ENCODE measurements at regions not wholly inside any gene's neighbourhood (a gene's known extent, or its start where the extent isn't known, plus 50 kb on each side); places are given as distances from the start of the nearest gene placed in this dataset.
"Not testable (repeated sequence)": the region's sequence is repeated elsewhere in the genome, so short reads cannot be mapped to it uniquely, and the experiment has no call there.

DNA sequence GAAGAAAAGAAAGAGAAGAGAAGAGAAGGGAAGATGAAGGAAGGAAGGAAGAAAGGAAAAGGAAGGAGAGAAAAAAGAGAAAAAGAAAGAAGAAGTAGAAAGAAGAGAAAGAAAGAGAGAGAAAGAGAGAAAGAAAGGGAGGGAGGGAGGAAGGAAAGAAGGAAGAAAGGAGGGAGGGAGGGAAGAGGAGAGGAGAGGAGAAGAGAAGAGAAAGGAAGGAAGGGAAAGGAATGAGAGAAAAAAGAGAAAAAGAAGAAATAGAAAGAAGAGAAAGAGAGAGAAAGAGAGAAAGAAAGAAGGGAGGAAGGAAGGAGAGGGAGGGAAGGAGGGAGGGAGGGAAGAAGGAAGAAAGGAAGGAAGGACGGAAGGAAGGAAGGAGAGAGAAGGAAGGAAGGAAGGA is 217.9 kb upstream of the POU1F1 start:
- no peak for TF ChIP-seq CTCF (IDR thresholded peaks at IDR 0.05)
- Histone ChIP-seq H3K4me3 (no peak overlapping the region), H3K27ac (no peak overlapping the region)
- DNase-seq (ENCODE audit: low spot score) = no peak

DNA sequence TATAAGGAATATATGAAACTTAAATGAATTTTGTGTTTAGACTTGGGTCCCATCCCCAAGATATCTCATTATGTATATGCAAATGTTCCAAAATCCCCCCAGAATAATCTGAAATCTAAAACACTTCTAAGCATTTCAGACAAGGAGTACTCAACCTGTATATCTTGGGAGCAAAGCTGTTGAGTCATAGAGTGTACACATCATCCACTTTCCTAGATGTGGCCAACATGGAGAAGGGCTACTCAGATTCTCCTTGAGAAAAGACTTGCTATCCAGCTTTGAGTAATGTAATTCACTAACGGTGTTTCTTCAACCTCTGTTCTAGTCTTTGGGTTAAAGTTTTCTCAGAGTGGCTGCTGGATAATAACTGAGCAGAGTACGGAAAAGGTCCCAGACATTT is 215.5 kb upstream of the POU1F1 start:
- no peak for DNase-seq (ENCODE audit: low spot score)
- Histone ChIP-seq H3K4me3 (no peak overlapping the region), H3K27ac (no peak overlapping the region)
- no peak for TF ChIP-seq CTCF (IDR thresholded peaks at IDR 0.05)

GRCh38 chr3:87489892-87490291 is 213.5 kb upstream of the POU1F1 start:
- no peak for TF ChIP-seq CTCF (IDR thresholded peaks at IDR 0.05)
- H3K4me3 ChIP-seq = no peak overlapping the region
- no peak overlapping the region for H3K27ac ChIP-seq
- DNase-seq (ENCODE audit: low spot score) = no peak

DNA sequence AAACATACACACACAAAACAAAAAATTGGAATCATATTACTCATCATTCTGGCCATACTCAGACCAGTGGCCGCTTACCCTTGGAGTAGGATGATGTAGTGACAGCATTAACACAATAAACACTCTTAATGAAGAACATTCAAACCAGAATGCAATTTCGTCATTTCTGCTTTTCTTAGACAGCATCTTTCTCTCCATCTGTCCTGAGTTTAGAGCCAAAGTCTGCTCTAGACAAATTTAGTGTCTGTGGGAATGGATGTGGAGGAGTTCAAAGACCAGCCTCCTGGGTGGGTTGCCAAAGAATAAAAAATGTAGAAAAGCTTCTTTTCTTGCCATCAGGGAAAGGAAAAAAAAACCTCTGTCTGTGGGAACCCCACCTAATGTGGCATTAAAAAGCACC is 212.4 kb upstream of the POU1F1 start:
- no peak for TF ChIP-seq CTCF (IDR thresholded peaks at IDR 0.05)
- Histone ChIP-seq H3K27ac (no peak overlapping the region), H3K4me3 (no peak overlapping the region)
- no peak for DNase-seq (ENCODE audit: low spot score)

- H3K4me3 ChIP-seq; H3K27ac ChIP-seq; DNase-seq (ENCODE audit: low spot score): not testable (repeated sequence)
Observed at GRCh38 chr3:87486635-87487034, 210.3 kb upstream of the POU1F1 start.

DNA sequence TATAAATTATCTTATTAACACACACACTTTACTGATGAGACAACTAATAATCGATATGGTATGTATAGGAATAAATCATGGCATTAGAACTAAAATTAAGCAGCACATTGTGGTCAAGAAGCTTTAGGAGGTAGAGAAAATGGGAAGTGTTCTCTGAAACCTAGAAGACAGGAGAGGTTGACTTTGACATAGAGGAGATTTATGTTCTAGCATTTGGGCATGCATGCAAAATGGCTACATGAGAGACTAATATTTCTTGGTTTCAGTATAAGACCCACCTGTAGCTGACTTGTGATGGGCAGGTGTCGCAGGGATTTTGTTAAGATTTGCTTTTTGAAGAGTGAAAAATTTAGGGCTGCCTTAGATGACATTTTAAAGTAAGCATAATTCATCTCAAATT is 209.7 kb upstream of the POU1F1 start:
- Histone ChIP-seq H3K27ac (no peak overlapping the region), H3K4me3 (no peak overlapping the region)
- no peak for DNase-seq (ENCODE audit: low spot score)
- no peak for TF ChIP-seq CTCF (IDR thresholded peaks at IDR 0.05)

DNA sequence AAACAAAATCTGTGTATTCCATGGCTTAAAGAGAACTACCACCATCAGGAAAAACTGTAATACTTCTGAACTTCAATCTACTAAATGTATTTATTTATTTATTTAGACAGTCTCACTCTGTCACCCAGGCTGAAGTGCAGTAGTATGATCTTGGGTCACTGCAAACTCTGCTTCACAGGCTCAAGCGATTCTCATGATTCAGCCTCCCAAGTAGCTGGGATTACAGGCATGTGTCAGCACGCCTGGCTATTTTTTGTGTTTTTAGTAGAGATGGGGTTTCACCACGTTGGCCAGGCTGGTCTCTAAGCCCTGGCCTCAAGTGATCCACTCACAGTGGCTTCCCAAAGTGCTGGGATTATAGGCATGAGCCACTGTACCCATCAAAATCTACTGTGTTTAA is 202.3 kb upstream of the POU1F1 start:
- no peak overlapping the region for H3K4me3 ChIP-seq
- no peak for DNase-seq (ENCODE audit: low spot score)
- TF ChIP-seq CTCF (IDR thresholded peaks at IDR 0.05) = no peak
- no peak overlapping the region for H3K27ac ChIP-seq

DNA sequence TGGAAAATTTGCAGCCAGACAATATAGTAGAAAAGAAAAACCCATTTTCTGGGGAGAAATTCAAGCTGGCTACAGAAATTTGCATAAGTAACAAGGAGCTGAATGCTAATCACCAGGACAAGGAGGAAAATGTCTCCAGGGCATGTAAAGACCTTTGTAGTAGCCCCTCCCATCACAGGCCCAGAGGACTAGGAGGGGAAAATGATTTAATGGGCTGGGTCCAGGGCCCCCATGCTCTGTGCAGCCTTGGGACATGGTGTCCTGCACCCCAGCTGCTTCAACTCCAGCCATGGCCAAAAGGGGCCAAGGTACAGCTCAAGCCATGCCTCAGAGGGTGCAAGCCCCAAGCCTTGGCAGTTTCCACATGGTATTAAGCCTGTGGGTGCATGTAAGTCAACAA is 197.6 kb upstream of the POU1F1 start:
- no peak for TF ChIP-seq CTCF (IDR thresholded peaks at IDR 0.05)

More for the DNA sequence above, 197.6 kb upstream of the POU1F1 start:
- no peak overlapping the region for H3K4me3 ChIP-seq
- H3K27ac ChIP-seq = no peak overlapping the region
- DNase-seq (ENCODE audit: low spot score) = no peak

Measured in coronary artery (tissue), 2 donors.